MM.1S (cell line): ENCODE measurements at regions not wholly inside any gene's neighbourhood (a gene's known extent, or its start where the extent isn't known, plus 50 kb on each side); places are given as distances from the start of the nearest gene placed in this dataset.

Experiments used
- DNase-seq: peaks from one replicate; pipeline ENCODE4 v3.0.0-alpha.2; 2015
- H2AFZ ChIP-seq: fragments of 300-600 bp; sonication (generic); 2 replicates; pipeline ENCODE4 v1.6.0; 2016; ENCODE audit warnings: antibody characterized with exemption, low read length
- H3F3A ChIP-seq: fragments of 300-600 bp; sonication (generic); 2 replicates; pipeline ENCODE4 v1.6.1; 2016; ENCODE audit warnings: mild to moderate bottlenecking, antibody characterized with exemption, low read length, moderate library complexity, mixed read lengths; ENCODE audit not compliant: insufficient read depth
- H3K27ac ChIP-seq: fragments of 300-600 bp; sonication (generic); 2 replicates; pipeline ENCODE4 v1.5.1; 2016; ENCODE audit warnings: mild to moderate bottlenecking, low read length
- H3K27me3 ChIP-seq: fragments of 300-600 bp; sonication (generic); replicated peaks from 2 replicates; pipeline ENCODE4 v1.6.0; 2016; ENCODE audit warnings: low read length; ENCODE audit not compliant: insufficient read depth
- H3K36me3 ChIP-seq: fragments of 300-600 bp; sonication (generic); replicated peaks from 2 replicates; pipeline ENCODE4 v1.6.1; 2016; ENCODE audit warnings: mild to moderate bottlenecking, low read length, mixed read lengths; ENCODE audit not compliant: insufficient read depth
- H3K4me1 ChIP-seq: fragments of 300-600 bp; sonication (generic); 2 replicates; pipeline ENCODE4 v1.6.1; 2016; ENCODE audit warnings: low read length, mixed read lengths
- H3K4me2 ChIP-seq: fragments of 300-600 bp; sonication (generic); 2 replicates; pipeline ENCODE4 v1.6.0; 2016; ENCODE audit warnings: low read depth, low read length
- H3K4me3 ChIP-seq: fragments of 300-600 bp; sonication (generic); 2 replicates; pipeline ENCODE4 v1.5.1; 2016; ENCODE audit warnings: low read length, mixed read lengths
- H3K79me2 ChIP-seq: fragments of 300-600 bp; sonication (generic); 2 replicates; pipeline ENCODE4 v1.6.1; 2016; ENCODE audit warnings: mixed run types, low read length, mixed read lengths
- H3K9ac ChIP-seq: fragments of 300-600 bp; sonication (generic); 2 replicates; pipeline ENCODE4 v1.6.1; 2016; ENCODE audit warnings: low read length, mixed read lengths
- H3K9me2 ChIP-seq: fragments of 300-600 bp; sonication (generic); replicated peaks from 2 replicates; pipeline ENCODE4 v1.6.1; 2016; ENCODE audit warnings: mild to moderate bottlenecking, low read length, mixed read lengths; ENCODE audit not compliant: insufficient read depth
- H3K9me3 ChIP-seq: fragments of 300-600 bp; sonication (generic); replicated peaks from 2 replicates; pipeline ENCODE4 v1.6.1; 2016; ENCODE audit warnings: mild to moderate bottlenecking, low read length, mixed read lengths; ENCODE audit not compliant: insufficient read depth
- H4K20me1 ChIP-seq: fragments of 300-600 bp; sonication (generic); 2 replicates; pipeline ENCODE4 v1.6.1; 2016; ENCODE audit warnings: mild to moderate bottlenecking, low read length, moderate library complexity, mixed read lengths; ENCODE audit not compliant: insufficient read depth
- CTCF ChIP-seq: fragments of 300-600 bp; sonication (generic); IDR thresholded peaks from 2 replicates; pipeline ENCODE4 v1.5.1; 2016; ENCODE audit warnings: antibody characterized with exemption, low read length, mixed read lengths
- EZH2 ChIP-seq: fragments of 300-600 bp; sonication (generic); optimal IDR thresholded peaks from 2 replicates; pipeline ENCODE3; 2017; ENCODE audit warnings: low read depth, mild to moderate bottlenecking, antibody characterized with exemption, low read length, mixed read lengths
- EZH2phosphoT487 ChIP-seq: fragments of 300-600 bp; sonication (generic); IDR thresholded peaks from 2 replicates; pipeline ENCODE4 v1.6.1; 2018; ENCODE audit warnings: antibody characterized with exemption, low read length

- Histone ChIP-seq H3F3A (no peaks in the 10 kb centered on the region), H3K36me3 (no peaks in the 10 kb centered on the region), H3K9ac (no peak overlapping the region), H3K9me2 (no peaks in the 10 kb centered on the region), H2AFZ (no peak overlapping the region), H3K27me3 (no peaks in the 10 kb centered on the region), H4K20me1 (no peaks in the 10 kb centered on the region), H3K27ac (no peak overlapping the region), H3K4me1 (no peaks in the 10 kb centered on the region), H3K9me3 (no peaks in the 10 kb centered on the region), H3K4me2 (no peak overlapping the region), H3K4me3 (no peak overlapping the region), H3K79me2 (no peaks in the 10 kb centered on the region)
- DNase-seq = no peak
- TF ChIP-seq EZH2phosphoT487 = no peak
- TF ChIP-seq EZH2 = no peak
- TF ChIP-seq CTCF = no peak
Measured at GRCh38 chr2:160628811-160629210, 135.2 kb upstream of the RBMS1 start.

GRCh38 chr2:160630801-160631590 lies 137.4 kb upstream of the RBMS1 start:
- Histone ChIP-seq H3K9ac (no peak overlapping the region), H3K4me1 (no peaks in the 10 kb centered on the region), H3K27ac (no peak overlapping the region), H3K4me3 (no peak overlapping the region), H3K4me2 (no peak overlapping the region), H2AFZ (no peak overlapping the region), H3F3A (no peaks in the 10 kb centered on the region), H3K36me3 (no peaks in the 10 kb centered on the region), H3K9me2 (no peaks in the 10 kb centered on the region), H4K20me1 (no peaks in the 10 kb centered on the region), H3K9me3 (no peaks in the 10 kb centered on the region), H3K27me3 (no peaks in the 10 kb centered on the region), H3K79me2 (no peaks in the 10 kb centered on the region)
- TF ChIP-seq CTCF (no peak), EZH2 (no peak), EZH2phosphoT487 (no peak)
- no peak for DNase-seq

- H3K9ac ChIP-seq = no peak overlapping the region
- H4K20me1 ChIP-seq = no peaks in the 10 kb centered on the region
- H3K4me3 ChIP-seq = no peak overlapping the region
- no peak overlapping the region for H3K4me2 ChIP-seq
- TF ChIP-seq EZH2phosphoT487 = no peak
- TF ChIP-seq EZH2 = no peak
- no peak for TF ChIP-seq CTCF
- no peaks in the 10 kb centered on the region for H3K36me3 ChIP-seq
- no peak for DNase-seq
- H3K27me3 ChIP-seq = no peaks in the 10 kb centered on the region
- no peaks in the 10 kb centered on the region for H3K4me1 ChIP-seq
- H3K79me2 ChIP-seq = no peaks in the 10 kb centered on the region
- H3K9me3 ChIP-seq = no peaks in the 10 kb centered on the region
- H3F3A ChIP-seq = no peaks in the 10 kb centered on the region
- H3K27ac ChIP-seq = no peak overlapping the region
- no peak overlapping the region for H2AFZ ChIP-seq
- no peaks in the 10 kb centered on the region for H3K9me2 ChIP-seq
Measured at GRCh38 chr2:160632084-160632975, 138.7 kb upstream of the RBMS1 start.
